Activated CD4-positive, alpha-beta T cell treated with anti-CD3 and anti-CD28 coated beads, Interleukin-10, Interleukin-2, amounts not matched to agents 100 ng/mL and 50 ng/mL, durations not matched to agents 16 hours and 8 hours (primary cell): ENCODE measurements at regions not wholly inside any gene's neighbourhood (a gene's known extent, or its start where the extent isn't known, plus 50 kb on each side); places are given as distances from the start of the nearest gene placed in this dataset.
"Not testable (repeated sequence)": the region's sequence is repeated elsewhere in the genome, so short reads cannot be mapped to it uniquely, and the experiment has no call there.

ENCODE experiments used
- DNase-seq: peaks from one replicate; pipeline ENCODE4 v3.0.0-alpha.2; 2020

DNA sequence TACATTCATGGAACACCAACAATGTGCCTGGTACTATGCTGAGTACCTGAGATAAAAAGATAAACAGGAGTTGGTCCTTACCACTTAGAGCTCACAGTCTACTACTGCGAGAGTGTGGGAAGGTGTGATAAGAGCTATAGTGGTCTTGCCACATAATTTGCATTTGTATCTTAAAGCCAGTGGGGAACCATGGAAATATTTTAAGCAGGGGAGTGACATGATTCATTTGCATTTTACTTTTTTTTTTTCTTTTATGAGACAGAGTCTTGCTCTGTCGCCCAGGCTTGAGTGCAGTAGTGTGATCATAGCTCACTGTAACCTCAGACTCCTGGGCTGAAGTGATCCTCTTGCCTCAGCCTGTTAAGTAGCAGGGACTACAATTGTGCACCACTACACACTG is 53.6 kb downstream of the SRGAP2 start:
- DNase-seq = not testable (repeated sequence)

DNA sequence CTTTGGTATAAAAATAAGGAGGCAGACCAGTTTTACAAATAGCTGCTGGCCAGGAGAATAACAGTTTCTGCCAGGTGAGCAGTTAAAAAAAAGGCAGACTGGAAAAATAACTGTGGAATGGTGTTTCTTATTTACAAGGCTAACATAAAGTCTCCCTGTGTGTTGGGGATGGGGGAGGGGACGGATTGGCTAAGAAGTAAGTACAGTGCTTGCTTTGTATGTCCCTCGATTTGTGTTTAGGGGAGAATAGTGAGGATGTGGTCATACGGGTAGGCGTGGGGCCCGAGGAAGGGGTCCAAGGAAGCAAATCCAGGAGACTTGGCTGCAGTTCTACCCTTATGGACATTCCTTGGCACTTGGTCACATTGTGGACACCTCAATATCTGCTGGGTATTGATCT is 58.1 kb downstream of the SRGAP2 start:
- DNase-seq = not testable (repeated sequence)

DNA sequence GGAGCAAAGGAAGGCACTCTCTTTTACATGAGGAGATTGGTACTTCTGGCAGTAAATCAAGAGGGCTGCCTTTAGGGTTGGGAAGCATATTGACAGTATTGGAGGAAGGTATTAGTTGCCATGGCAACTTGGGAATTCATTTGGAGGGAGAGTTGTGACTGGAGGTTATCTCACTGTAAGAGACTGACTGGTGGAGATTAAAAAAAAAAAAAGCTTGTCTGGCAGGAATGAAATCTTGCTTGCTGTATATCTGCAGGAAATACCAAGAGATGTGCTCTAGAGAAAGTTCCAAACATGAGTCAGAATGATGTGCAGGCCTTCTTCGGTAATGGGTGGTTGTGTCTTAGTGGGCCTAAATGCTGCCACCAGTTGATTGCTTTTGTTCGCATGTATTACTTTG is 59.1 kb downstream of the SRGAP2 start:
- not testable (repeated sequence) for DNase-seq

- DNase-seq = not testable (repeated sequence)
Measured at GRCh38 chr1:206264916-206265315, 61.6 kb downstream of the SRGAP2 start.

DNA sequence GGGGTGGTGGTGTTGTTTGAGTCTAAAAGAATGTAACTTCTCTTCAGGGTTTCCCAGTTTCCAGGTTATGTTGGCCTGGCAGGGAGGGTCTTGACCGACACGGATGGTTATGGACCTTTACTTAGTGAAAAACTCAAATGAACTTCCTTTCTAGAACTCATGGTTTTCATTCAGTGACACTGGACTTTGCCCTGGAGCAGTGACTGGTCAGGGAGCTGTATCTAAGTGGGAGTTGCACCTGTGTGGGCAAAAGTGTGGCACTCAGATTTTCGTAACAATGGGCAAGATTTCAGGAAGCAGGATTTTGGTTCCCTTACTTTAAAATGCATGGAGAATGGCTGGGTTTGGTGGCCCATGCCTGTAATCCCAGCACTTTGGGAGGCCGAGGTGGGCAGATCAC is 67.8 kb downstream of the SRGAP2 start:
- not testable (repeated sequence) for DNase-seq

DNA sequence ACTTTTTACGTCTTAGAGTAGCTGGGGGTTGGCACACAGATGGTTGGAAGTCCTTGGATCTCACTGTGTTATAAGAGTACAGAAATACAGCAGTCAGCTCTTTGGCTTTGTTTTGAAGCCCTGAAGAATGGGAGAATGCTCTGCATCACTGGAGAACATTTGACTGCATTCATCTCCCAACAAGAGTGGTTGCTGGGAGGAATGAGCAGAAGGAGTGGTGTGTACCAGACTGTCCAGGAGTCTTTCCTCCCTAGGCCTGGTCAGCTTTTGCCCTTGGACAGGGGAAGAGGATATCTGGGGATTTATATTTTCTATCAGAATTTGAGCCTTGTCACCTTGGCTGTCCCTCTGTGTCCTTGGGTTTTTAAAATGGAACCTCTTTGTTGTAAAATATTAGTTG is 69.8 kb downstream of the SRGAP2 start:
- not testable (repeated sequence) for DNase-seq

GRCh38 chr1:206276143-206276542 is 72.8 kb downstream of the SRGAP2 start:
- not testable (repeated sequence) for DNase-seq

- not testable (repeated sequence) for DNase-seq
Measured at GRCh38 chr1:206278683-206279082, 75.3 kb downstream of the SRGAP2 start.

DNA sequence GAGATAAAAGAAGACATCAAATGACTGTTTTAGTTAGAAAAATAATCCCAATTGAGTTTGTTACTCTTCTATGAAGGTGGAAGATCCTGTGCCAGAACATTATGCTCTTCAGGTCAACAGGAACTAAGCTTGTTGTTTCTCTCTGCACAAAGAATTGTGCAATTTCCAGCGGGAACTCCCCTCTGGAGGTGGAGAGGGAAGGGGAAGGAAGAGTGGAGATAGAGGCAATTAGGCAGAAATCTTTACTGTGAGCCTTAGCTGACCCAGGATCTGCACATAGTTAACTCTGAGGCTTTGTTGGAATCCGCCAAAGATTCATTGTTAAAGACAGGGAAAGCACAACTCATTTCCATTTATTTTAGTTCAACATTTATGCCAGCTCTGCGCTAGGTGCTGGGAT is 77.3 kb downstream of the SRGAP2 start:
- DNase-seq = not testable (repeated sequence)

GRCh38 chr1:206281912-206282654 is 78.7 kb downstream of the SRGAP2 start:
- not testable (repeated sequence) for DNase-seq

- not testable (repeated sequence) for DNase-seq
Measured at GRCh38 chr1:206285024-206285960, 82.0 kb downstream of the SRGAP2 start.

- DNase-seq = not testable (repeated sequence)
Measured at GRCh38 chr1:206287759-206288158, 84.4 kb downstream of the SRGAP2 start.

- not testable (repeated sequence) for DNase-seq
Measured at GRCh38 chr1:206288453-206288852, 85.1 kb downstream of the SRGAP2 start.

GRCh38 chr1:206297145-206298031 is 94.0 kb downstream of the SRGAP2 start:
- not testable (repeated sequence) for DNase-seq

DNA sequence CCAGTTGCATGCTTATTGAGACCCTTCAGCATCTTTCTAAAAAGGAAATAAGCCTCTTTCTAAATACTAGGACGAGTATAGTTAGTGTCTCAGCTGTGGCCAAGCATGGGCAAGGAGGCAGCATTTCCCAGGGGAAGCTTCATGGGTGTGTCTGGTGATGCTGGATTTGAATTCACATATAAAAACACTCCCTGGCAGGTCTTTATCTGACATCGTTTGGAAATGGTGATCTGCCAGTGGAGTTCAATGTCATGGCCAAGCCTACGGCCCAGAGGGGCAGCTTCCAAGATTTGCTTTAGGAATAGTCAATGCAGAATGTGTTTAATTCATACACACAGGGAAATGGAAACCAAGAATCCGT is 94.7 kb downstream of the SRGAP2 start:
- DNase-seq = not testable (repeated sequence)

DNA sequence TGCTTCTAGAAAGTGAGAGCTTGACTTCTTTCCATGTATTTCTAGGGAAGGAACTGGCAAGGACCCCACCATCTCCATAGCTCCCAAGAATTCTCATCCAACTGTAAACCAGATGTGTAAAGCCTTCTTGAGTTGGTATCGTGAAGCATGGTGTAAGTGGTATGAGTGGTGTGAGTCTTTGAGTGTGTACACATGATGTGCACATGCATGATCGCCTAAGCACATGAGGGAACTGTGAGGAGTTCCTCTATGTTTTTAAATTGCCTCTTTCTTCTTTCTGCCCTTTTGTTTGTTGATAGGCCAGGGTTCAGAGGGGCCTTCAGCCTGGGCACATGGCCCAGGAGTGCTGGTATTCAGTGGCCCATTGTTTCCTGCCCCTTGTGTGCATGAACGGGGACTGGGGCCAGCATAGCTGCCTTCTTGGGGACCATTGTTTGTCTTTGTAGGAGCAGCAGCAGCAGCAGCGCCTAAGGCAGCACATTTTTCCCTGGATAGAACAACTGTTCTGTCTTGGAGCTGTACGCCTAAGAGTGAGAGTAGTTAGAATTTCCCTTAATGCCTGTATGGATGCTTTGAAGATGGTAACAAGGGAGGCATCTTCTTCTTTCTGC is 95.9 kb downstream of the SRGAP2 start:
- DNase-seq = not testable (repeated sequence)

DNA sequence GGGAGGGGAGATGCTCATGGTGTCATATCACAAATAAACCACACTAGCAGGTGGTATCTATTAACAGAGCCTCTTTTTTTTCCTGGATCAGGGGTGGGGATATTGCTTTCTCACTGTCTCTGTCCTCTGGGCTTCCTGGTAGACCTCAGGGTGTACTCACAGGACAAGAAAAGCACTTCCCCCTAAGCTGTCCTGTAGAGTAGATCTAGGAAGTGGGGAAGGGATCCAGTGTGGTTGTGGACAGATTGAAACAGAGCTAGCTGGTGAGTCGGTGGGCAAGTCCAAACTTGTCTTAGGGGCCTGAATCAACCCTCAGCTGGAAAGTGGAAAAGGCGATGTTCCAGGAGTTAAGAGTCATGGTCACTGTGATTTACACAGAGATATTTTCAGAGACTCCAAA is 96.6 kb downstream of the SRGAP2 start:
- DNase-seq = not testable (repeated sequence)

DNA sequence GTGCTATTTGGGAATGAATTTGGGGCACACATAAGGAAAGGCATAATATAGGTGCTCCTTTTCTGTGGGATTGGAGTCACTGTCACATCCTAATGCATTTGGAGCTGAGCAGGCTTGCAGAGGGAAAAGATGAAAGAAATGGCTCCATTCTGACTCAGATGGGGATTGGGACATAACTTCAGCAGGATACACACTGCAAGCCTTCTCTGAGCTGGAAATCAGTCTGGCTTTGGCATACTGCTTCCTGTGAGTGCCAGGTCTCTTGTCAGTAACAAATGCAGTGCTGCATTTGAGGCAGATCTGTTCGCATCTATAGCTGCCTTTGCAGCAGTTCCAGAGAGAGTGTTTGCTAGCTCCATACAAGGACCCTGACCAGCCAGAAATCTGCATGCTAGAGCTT is 98.7 kb downstream of the SRGAP2 start:
- DNase-seq = not testable (repeated sequence)

- not testable (repeated sequence) for DNase-seq
Measured at GRCh38 chr1:206307442-206307841, 104.1 kb downstream of the SRGAP2 start.

GRCh38 chr1:206310948-206311347 is 107.6 kb downstream of the SRGAP2 start:
- not testable (repeated sequence) for DNase-seq

GRCh38 chr1:206311611-206312273 is 108.4 kb downstream of the SRGAP2 start:
- DNase-seq = not testable (repeated sequence)

DNA sequence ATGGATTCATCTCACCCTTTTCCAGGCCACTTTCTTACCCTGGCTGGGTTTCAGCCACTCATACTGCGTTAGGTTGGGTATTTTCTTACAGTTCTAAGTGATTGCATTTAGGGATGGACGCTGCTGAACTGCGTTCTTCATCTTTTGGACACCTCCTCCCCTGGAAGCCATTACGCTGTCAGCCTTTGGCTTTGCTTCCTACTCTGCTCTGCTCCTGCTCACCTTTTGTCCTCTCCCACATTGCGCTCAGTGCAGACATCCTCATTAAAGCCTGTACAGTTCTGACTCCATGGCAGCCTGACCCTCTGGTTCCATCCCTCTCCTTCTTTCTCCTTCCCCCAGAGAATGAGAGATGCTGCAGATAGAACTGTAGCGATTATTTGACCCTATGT is 108.9 kb downstream of the SRGAP2 start:
- DNase-seq = not testable (repeated sequence)
